ENCODE measurements at regions not wholly inside any gene's neighbourhood (a gene's known extent, or its start where the extent isn't known, plus 50 kb on each side); places are given as distances from the start of the nearest gene placed in this dataset.
"Not testable (repeated sequence)": the region's sequence is repeated elsewhere in the genome, so short reads cannot be mapped to it uniquely, and the experiment has no call there.

GRCh38 chr1:148261684-148262083, 109.6 kb upstream of the NBPF11 start:
- not testable (repeated sequence) for DNase-seq

GRCh38 chr1:148257886-148258285, 105.8 kb upstream of the NBPF11 start:
- not testable (repeated sequence) for DNase-seq

- not testable (repeated sequence) for DNase-seq
Measured at GRCh38 chr1:148254611-148255429, 102.7 kb upstream of the NBPF11 start.

- not testable (repeated sequence) for DNase-seq
Measured at GRCh38 chr1:148253808-148254207, 101.7 kb upstream of the NBPF11 start.

- not testable (repeated sequence) for DNase-seq
Measured at GRCh38 chr1:148248798-148249197, 96.7 kb upstream of the NBPF11 start.

- DNase-seq, result not testable (repeated sequence)
Measured at GRCh38 chr1:148246258-148246861, 94.3 kb upstream of the NBPF11 start.

- DNase-seq, result not testable (repeated sequence)
Measured at GRCh38 chr1:148245843-148246242, 93.8 kb upstream of the NBPF11 start.

GRCh38 chr1:148245443-148245842, 93.4 kb upstream of the NBPF11 start:
- DNase-seq, result not testable (repeated sequence)

- not testable (repeated sequence) for DNase-seq
Measured at GRCh38 chr1:148233250-148233649, 81.2 kb upstream of the NBPF11 start.

GRCh38 chr1:148228846-148229245, 76.8 kb upstream of the NBPF11 start:
- not testable (repeated sequence) for DNase-seq

GRCh38 chr1:148222399-148223159, 70.5 kb upstream of the NBPF11 start:
- not testable (repeated sequence) for DNase-seq

GRCh38 chr1:148221593-148221992, 69.5 kb upstream of the NBPF11 start:
- DNase-seq, result not testable (repeated sequence)

GRCh38 chr1:148219229-148219628, 67.1 kb upstream of the NBPF11 start:
- not testable (repeated sequence) for DNase-seq

GRCh38 chr1:148211191-148211590, 59.1 kb upstream of the NBPF11 start:
- DNase-seq, result not testable (repeated sequence)

GRCh38 chr1:148210624-148211023, 58.5 kb upstream of the NBPF11 start:
- DNase-seq, result not testable (repeated sequence)

- not testable (repeated sequence) for DNase-seq
Measured at GRCh38 chr1:148210166-148210565, 58.1 kb upstream of the NBPF11 start.

GRCh38 chr1:148202013-148202412, 49.9 kb upstream of the NBPF11 start:
- DNase-seq, result not testable (repeated sequence)

Measured in NCI-H748 treated with DMSO at 0.1 percent for 48 hours (cell line).